WTC11 (cell line): ENCODE measurements at regions not wholly inside any gene's neighbourhood (a gene's known extent, or its start where the extent isn't known, plus 50 kb on each side); places are given as distances from the start of the nearest gene placed in this dataset.

ENCODE experiments used
- ATAC-seq: fragments of 200-7000 bp; cut with Tn5 transposase; 2 replicates; pipeline ENCODE4 v1.10.0; 2021; ENCODE audit warnings: mild to moderate bottlenecking, moderate library complexity
- CTCF ChIA-PET: fragments of 300-600 bp; sonication (Branson Sonifier 250); formaldehyde crosslinking; loops from one replicate; lab custom pipeline; 2021; ENCODE audit warnings: antibody characterized with exemption; lab: Charles Lee
- POLR2A ChIA-PET: fragments of 350-600 bp; sonication (Branson Sonifier 250); formaldehyde crosslinking; loops from one replicate; lab custom pipeline; 2021; ENCODE audit warnings: antibody characterized with exemption; lab: Charles Lee
- DNase-seq: peaks from one replicate; pipeline ENCODE4 v3.0.0; 2021; ENCODE audit warnings: low spot score
- H3K27ac Mint-ChIP-seq: 2 replicates; pipeline ENCODE4 v1.8.0; 2021; ENCODE audit warnings: mixed read lengths
- H3K27me3 Mint-ChIP-seq: 2 replicates; pipeline ENCODE4 v1.8.0; 2021; ENCODE audit warnings: low read depth, mild to moderate bottlenecking, moderate library complexity, mixed read lengths
- H3K36me3 Mint-ChIP-seq: 2 replicates; pipeline ENCODE4 v1.8.0; 2021; ENCODE audit warnings: mixed read lengths
- H3K4me1 Mint-ChIP-seq: 2 replicates; pipeline ENCODE4 v1.8.0; 2022; ENCODE audit warnings: mixed read lengths
- H3K4me3 Mint-ChIP-seq: 2 replicates; pipeline ENCODE4 v1.8.0; 2021; ENCODE audit warnings: mild to moderate bottlenecking, moderate library complexity, mixed read lengths
- H3K9me3 Mint-ChIP-seq: 2 replicates; pipeline ENCODE4 v1.8.0; 2021; ENCODE audit warnings: mixed read lengths
- ERG ChIP-seq: fragments of 250-450 bp; sonication (Bioruptor Pico); IDR thresholded peaks from 2 replicates; pipeline ENCODE4 v1.8.0; 2021; ENCODE audit warnings: mild to moderate bottlenecking
- ESRRA ChIP-seq: sonication (generic); formaldehyde crosslinking; IDR thresholded peaks from 2 replicates; pipeline ENCODE4 v1.8.1; 2022; ENCODE audit warnings: mild to moderate bottlenecking, missing genetic modification reagents, borderline replicate concordance
- GABPB1 ChIP-seq: sonication (generic); formaldehyde crosslinking; IDR thresholded peaks from 2 replicates; pipeline ENCODE4 v1.8.1; 2023; ENCODE audit warnings: mild to moderate bottlenecking, missing genetic modification reagents
- GRHL2 ChIP-seq: fragments of 250-450 bp; sonication (Bioruptor Pico); IDR thresholded peaks from 2 replicates; pipeline ENCODE4 v1.8.0; 2022; ENCODE audit warnings: mild to moderate bottlenecking, moderate library complexity; ENCODE audit not compliant: insufficient replicate concordance, severe bottlenecking
- HMGA2 ChIP-seq: fragments of 250-450 bp; sonication (Bioruptor Pico); IDR thresholded peaks from 2 replicates; pipeline ENCODE4 v1.4.0; 2021; ENCODE audit warnings: mild to moderate bottlenecking, moderate library complexity
- MLX ChIP-seq: sonication (generic); formaldehyde crosslinking; IDR thresholded peaks from 2 replicates; pipeline ENCODE4 v1.8.1; 2023; ENCODE audit warnings: mild to moderate bottlenecking, missing genetic modification reagents, moderate library complexity
- NR3C1 ChIP-seq: sonication (generic); formaldehyde crosslinking; conservative IDR thresholded peaks from 2 replicates; pipeline ENCODE4 v1.8.1; 2023; ENCODE audit warnings: low read depth, mild to moderate bottlenecking, missing genetic modification reagents
- PRDM15 ChIP-seq: sonication (generic); formaldehyde crosslinking; IDR thresholded peaks from 2 replicates; pipeline ENCODE4 v1.8.0; 2022; ENCODE audit warnings: missing genetic modification reagents
- SP1 ChIP-seq: sonication (generic); formaldehyde crosslinking; conservative IDR thresholded peaks from 2 replicates; pipeline ENCODE4 v1.8.1; 2022; ENCODE audit warnings: missing genetic modification reagents
- TEAD4 ChIP-seq: sonication (generic); formaldehyde crosslinking; IDR thresholded peaks from 2 replicates; pipeline ENCODE4 v1.8.0; 2022; ENCODE audit warnings: mild to moderate bottlenecking, missing genetic modification reagents
- TP53 ChIP-seq: sonication (generic); formaldehyde crosslinking; IDR thresholded peaks from 2 replicates; pipeline ENCODE4 v1.8.1; 2023; ENCODE audit warnings: mild to moderate bottlenecking, missing genetic modification reagents
- ZMAT4 ChIP-seq: fragments of 250-450 bp; sonication (Bioruptor Pico); IDR thresholded peaks from 2 replicates; pipeline ENCODE4 v1.9.0; 2021; ENCODE audit warnings: mild to moderate bottlenecking
- ZNF416 ChIP-seq: fragments of 250-450 bp; sonication (Bioruptor Pico); IDR thresholded peaks from 2 replicates; pipeline ENCODE4 v1.9.0; 2021; ENCODE audit warnings: mild to moderate bottlenecking, inconsistent platforms
- ZNF423 ChIP-seq: fragments of 250-450 bp; sonication (Bioruptor Pico); IDR thresholded peaks from 2 replicates; pipeline ENCODE4 v2.1.2; 2022; ENCODE audit warnings: mild to moderate bottlenecking, moderate library complexity
- ZNF512 ChIP-seq: sonication (generic); formaldehyde crosslinking; IDR thresholded peaks from 2 replicates; pipeline ENCODE4 v1.8.1; 2022; ENCODE audit warnings: missing genetic modification reagents, borderline replicate concordance
- TF ChIP-seq, protein P1 (sequence below): fragments of 250-450 bp; sonication (Bioruptor Pico); IDR thresholded peaks from 2 replicates; pipeline ENCODE4 v2.1.2; 2022; ENCODE audit warnings: mild to moderate bottlenecking, moderate library complexity
- TF ChIP-seq, protein P2 (sequence below): sonication (generic); formaldehyde crosslinking; IDR thresholded peaks from 2 replicates; pipeline ENCODE4 v1.8.0; 2022; ENCODE audit warnings: mild to moderate bottlenecking, missing genetic modification reagents

- no peaks in the 10 kb centered on the region for H3K27me3 Mint-ChIP-seq
- CTCF ChIA-PET: no interaction called here
- no peak for TF ChIP-seq MLX (CRISPR knock-in tag)
- no peak for TF ChIP-seq NR3C1 (CRISPR knock-in tag)
- no peak for TF ChIP-seq GABPB1 (CRISPR knock-in tag)
- TF ChIP-seq PRDM15: no peak
- no peak for TF ChIP-seq HMGA2 (CRISPR knock-in tag)
- TF ChIP-seq ZNF423: no peak
- no peak for TF ChIP-seq ESRRA (CRISPR knock-in tag)
- TF ChIP-seq TEAD4: no peak
- TF ChIP-seq ERG (CRISPR knock-in tag): no peak
- TF ChIP-seq, protein P1, sequence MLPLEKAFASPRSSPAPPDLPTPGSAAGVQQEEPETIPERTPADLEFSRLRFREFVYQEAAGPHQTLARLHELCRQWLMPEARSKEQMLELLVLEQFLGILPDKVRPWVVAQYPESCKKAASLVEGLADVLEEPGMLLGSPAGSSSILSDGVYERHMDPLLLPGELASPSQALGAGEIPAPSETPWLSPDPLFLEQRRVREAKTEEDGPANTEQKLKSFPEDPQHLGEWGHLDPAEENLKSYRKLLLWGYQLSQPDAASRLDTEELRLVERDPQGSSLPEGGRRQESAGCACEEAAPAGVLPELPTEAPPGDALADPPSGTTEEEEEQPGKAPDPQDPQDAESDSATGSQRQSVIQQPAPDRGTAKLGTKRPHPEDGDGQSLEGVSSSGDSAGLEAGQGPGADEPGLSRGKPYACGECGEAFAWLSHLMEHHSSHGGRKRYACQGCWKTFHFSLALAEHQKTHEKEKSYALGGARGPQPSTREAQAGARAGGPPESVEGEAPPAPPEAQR (CRISPR knock-in tag): no peak
- TF ChIP-seq ZMAT4 (CRISPR knock-in tag): no peak
- TF ChIP-seq ZNF416: no peak
- TF ChIP-seq ZNF512: no peak
- TF ChIP-seq TP53 (CRISPR knock-in tag): no peak
- TF ChIP-seq, protein P2, sequence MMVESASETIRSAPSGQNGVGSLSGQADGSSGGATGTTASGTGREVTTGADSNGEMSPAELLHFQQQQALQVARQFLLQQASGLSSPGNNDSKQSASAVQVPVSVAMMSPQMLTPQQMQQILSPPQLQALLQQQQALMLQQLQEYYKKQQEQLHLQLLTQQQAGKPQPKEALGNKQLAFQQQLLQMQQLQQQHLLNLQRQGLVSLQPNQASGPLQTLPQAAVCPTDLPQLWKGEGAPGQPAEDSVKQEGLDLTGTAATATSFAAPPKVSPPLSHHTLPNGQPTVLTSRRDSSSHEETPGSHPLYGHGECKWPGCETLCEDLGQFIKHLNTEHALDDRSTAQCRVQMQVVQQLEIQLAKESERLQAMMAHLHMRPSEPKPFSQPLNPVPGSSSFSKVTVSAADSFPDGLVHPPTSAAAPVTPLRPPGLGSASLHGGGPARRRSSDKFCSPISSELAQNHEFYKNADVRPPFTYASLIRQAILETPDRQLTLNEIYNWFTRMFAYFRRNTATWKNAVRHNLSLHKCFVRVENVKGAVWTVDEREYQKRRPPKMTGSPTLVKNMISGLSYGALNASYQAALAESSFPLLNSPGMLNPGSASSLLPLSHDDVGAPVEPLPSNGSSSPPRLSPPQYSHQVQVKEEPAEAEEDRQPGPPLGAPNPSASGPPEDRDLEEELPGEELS (CRISPR knock-in tag): no peak
- TF ChIP-seq GRHL2: no peak
- no peak for TF ChIP-seq SP1 (CRISPR knock-in tag)
- TF ChIP-seq, all 79 proteins: peak for 0
Observed at GRCh38 chr14:35979531-35979930, 153.4 kb downstream of the BRMS1L start.

More at GRCh38 chr14:35979531-35979930, 153.4 kb downstream of the BRMS1L start:
- no peak overlapping the region for H3K27ac Mint-ChIP-seq
- DNase-seq (no peak), ATAC-seq (no peak)
- no peak overlapping the region for H3K4me3 Mint-ChIP-seq
- H3K4me1 Mint-ChIP-seq: no peaks in the 10 kb centered on the region
- peaks cover 3% of the 10 kb centered on the region; the same call in 1 of the 2 replicates for H3K36me3 Mint-ChIP-seq
- POLR2A ChIA-PET: no interaction called here
- peaks cover 4% of the 10 kb centered on the region; the same call in 1 of the 2 replicates for H3K9me3 Mint-ChIP-seq
